NCI-H1417 treated with DMSO at 0.1 percent for 48 hours (cell line): ENCODE measurements at regions not wholly inside any gene's neighbourhood (a gene's known extent, or its start where the extent isn't known, plus 50 kb on each side); places are given as distances from the start of the nearest gene placed in this dataset.
"Not testable (repeated sequence)": the region's sequence is repeated elsewhere in the genome, so short reads cannot be mapped to it uniquely, and the experiment has no call there.

Source experiments
- DNase-seq: peaks from one replicate; lab custom pipeline; 2025; lab: John Stamatoyannopoulos, UW

GRCh38 chrX:73943693-73944562 lies 91.4 kb upstream of the XIST start:
- peak; percentile 80 for DNase-seq

DNA sequence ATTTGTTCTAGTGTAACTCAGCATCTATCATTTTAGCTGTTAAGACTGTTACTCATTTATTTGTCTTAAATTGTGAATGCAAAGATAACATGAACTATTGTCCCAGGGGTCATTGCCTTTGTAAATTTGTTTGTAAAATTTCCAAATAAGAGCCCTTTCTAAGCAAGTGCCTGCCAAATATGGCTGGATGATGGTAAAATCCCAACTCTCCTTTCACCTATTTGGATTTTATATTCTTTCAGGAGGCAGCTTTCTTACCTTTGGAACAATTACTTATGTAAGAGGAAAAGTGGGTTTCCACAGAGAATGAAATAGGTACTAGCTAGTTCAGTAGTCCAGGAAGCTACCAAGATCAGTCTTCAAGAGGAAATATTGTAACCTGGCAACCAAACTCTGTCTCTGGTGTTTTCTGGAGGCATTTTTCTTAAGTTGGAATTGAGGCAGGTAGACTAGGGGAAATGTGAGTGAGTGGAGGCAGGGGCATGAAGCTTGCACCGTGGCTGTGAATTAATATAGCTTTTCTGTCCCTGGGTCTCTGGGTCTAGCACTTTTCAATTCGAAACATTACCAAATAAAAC lies 88.5 kb upstream of the XIST start:
- no peak for DNase-seq

DNA sequence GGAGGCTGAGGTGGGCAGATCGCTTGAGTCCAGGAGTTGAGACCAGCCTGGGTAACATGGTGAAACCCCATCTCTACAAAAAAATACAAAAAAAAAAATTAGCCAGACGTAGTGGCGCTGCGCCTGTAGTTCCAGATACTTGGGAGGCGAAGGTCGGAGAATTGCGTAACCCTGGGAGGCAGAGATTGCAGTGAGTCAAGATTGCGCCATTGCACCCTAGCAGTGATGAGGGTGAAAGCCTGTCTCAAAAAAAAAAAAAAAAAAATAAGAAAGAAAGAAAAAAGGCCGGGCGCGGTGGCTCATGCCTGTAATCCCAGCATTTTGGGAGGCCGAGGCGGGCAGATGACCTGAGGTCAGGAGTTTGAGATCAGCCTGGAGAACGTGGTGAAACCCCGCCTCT lies 85.3 kb upstream of the XIST start:
- not testable (repeated sequence) for DNase-seq

DNA sequence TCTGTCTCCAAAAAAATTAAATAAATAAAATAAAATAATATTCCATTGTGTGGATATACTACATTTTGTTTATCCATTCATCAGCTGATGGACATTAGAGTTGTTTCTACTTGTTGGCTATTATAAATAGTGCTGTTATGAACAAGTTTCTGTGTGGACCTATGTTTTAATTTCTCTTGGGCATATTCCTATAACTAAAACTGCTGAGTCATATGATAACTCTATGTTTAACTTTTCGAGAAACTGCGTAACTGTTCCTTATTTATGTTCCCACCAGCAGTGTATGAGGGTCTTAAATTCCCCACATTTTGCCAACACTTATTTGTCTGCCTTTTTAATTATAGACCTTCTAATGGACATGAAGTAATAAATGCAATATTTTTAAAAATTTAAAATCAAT lies 80.0 kb upstream of the XIST start:
- DNase-seq = no peak

GRCh38 chrX:73930300-73930699 lies 77.8 kb upstream of the XIST start:
- DNase-seq = no peak

GRCh38 chrX:73922856-73923455 lies 70.4 kb upstream of the XIST start:
- DNase-seq = no peak

DNA sequence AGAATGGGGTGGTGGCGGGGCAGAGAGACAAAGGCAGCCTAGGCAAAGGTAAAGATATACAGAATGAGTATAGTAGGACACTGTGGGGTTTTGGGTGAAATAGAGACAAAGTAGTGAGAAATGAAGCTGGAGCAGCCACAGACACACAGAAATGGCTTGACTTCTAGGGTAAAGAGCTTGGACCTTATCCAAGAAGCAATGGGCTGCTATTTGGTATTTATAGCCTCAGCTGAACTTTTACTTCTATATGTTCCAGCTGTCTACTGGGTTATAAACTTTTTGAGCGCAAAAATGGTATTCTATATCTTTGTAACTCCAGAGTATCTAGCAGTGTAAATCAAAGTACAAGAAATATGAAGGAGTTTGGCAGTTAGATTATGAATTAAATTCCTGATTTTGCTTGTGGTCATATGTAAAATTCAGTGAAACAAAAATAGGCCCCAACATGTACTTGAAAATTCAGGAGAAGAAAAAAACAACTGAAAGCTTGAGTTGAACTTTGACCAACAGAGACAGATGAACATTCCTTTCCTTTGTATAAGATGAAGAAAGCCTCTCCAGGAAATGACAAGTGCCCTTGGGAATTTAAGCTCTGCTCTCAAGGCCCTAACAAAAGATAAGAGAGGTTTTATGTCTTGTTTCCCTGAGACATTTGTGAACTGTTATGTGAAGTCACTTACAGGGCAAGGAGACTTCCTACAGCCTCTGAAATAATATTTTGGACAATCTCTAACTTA lies 64.6 kb upstream of the XIST start:
- no peak for DNase-seq

DNA sequence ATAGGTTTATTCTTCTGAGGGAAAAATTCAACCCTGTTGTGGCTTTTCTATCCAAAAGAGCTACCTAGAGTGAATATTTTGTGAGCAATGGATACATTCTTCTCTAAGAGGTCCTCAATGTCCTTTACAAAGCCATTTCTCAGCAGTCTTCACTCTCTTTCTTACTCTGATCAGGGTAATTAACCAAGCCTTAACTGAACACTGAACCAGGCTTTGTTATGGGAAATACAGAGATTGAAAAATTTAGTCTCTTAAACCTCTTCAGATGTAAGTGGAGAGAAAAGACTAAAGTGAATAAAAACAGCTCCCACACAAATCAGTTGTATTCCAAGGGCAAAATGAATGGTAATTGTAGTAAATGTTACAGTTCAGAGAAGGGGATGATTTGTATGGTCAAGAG lies 64.0 kb upstream of the XIST start:
- DNase-seq = no peak

DNA sequence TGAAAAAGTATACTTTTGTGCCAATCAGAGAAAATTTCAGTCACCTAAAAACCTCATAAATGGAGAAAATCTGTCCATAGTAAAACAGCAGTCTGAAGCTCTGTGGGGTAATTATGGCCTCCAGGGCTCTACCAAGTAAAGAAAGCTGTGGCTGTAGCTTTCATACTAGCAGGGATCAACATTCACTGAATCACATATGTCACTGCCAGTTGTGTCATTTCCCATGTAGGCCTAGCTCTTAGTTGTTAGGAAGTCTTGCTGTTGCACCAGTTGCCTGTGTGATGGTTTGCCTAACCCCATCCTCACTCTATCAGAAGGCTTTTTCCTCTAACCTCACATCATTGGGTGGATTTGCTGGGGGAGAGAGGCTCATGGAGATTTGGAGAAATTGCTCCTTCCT lies 62.3 kb upstream of the XIST start:
- DNase-seq = not testable (repeated sequence)

DNA sequence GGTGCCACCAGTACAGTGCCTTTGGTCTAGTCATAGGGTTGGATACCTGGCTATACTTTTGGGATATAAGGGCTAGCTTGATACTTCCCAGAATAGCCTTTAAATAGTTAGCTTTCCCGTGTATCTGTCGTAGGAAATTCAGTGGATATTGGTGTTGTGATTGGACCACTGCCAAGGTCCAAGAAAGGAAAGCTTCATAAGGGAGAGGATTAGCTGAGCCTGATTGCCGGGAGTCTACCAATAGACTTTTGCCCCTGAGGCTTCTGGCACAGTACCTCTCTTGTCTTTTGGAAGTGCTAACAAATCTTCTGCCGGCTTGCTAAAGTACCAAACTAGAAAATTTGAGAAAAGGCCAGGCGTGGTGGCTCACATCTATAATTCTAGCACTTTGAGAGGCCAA lies 61.1 kb upstream of the XIST start:
- no peak for DNase-seq

DNA sequence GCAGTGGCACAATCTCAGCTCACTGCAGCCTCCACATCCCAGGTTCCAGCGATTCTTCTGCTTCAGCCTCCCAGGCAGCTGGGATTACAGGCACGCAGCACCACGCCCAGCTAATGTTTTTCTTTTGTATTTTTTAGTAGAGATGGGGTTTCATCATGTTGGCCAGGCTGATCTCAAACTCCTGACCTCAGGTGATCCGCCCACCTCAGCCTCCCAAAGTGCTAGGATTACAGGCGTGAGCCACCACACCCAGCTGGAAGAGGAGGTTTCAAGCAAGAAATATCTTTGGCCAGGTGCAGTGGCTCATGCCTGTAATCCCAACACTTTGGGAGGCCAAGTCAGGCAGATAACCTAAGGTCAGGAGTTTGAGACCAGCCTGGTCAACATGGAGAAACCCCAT lies 59.4 kb upstream of the XIST start:
- not testable (repeated sequence) for DNase-seq

- DNase-seq = not testable (repeated sequence)
These were observed 53.3 kb upstream of the XIST start for GRCh38 chrX:73905749-73906374.

DNA sequence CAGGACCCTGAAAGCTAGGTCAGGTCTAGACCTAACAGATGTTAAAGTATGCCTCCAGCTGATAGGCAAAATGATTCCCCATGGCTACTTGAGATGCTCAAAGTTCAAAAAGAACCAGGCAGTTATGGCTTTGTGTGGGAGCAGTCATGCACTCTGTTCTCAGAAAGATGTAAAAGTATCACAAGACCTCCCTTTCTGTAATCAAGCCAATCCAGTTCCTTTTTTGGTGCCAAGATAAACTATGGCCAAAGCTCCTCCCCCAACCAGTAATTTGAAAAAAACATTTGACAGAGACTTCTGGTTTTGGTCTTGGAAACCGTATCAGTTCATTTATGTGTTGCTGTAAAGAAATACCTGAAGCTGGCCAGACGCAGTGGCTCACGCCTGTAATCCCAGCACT lies 51.4 kb upstream of the XIST start:
- no peak for DNase-seq
